ENCODE measurements at regions not wholly inside any gene's neighbourhood (a gene's known extent, or its start where the extent isn't known, plus 50 kb on each side); places are given as distances from the start of the nearest gene placed in this dataset.
"Not testable (repeated sequence)": the region's sequence is repeated elsewhere in the genome, so short reads cannot be mapped to it uniquely, and the experiment has no call there.

GRCh38 chr13:95388420-95389079, 87.3 kb upstream of the ABCC4 start:
- H3K4me3 ChIP-seq (ENCODE audit: low read depth, low read length): no peak overlapping the region

GRCh38 chr13:95391362-95391761, 90.1 kb upstream of the ABCC4 start:
- H3K4me3 ChIP-seq (ENCODE audit: low read depth, low read length): no peak overlapping the region

DNA sequence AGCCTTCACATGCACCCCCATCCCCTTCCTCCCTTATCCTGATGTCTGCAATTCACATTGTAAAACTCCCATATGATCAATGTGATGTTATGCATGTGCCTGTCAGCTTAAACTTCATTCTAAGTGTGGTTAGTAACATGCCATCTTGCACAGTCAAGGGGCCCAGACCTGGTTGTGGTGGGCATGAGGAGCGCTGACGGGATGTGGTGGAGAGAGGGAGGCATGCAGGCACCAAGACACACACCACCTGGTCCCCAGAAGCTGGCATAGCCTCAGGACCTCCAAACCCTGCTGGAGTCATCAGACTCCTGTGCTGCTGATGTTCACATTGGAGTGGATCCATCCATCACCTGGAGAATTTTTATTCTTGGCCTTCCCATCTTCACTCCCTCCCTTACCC, 90.5 kb upstream of the ABCC4 start:
- H3K4me3 ChIP-seq (ENCODE audit: low read depth, low read length): no peak overlapping the region

DNA sequence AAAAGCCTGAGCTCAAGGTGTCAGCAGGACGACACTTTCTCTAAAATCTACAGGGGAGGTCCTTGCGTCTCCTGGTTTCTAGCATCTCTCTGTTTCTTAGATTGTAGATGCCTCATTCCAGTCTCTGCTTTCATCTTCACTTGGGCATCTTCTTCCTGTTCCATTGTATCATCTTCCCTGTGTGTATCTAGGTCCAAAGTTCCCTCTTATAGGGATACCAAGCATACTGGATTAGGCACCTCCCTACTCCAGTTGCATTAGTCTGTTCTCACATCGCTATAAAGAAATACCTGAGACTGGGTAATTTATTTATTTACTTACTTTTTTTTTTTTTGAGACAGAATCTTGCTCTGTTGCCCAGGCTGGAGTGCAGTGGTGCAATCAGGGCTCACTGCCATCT, 91.3 kb upstream of the ABCC4 start:
- no peak overlapping the region for H3K4me3 ChIP-seq (ENCODE audit: low read depth, low read length)

DNA sequence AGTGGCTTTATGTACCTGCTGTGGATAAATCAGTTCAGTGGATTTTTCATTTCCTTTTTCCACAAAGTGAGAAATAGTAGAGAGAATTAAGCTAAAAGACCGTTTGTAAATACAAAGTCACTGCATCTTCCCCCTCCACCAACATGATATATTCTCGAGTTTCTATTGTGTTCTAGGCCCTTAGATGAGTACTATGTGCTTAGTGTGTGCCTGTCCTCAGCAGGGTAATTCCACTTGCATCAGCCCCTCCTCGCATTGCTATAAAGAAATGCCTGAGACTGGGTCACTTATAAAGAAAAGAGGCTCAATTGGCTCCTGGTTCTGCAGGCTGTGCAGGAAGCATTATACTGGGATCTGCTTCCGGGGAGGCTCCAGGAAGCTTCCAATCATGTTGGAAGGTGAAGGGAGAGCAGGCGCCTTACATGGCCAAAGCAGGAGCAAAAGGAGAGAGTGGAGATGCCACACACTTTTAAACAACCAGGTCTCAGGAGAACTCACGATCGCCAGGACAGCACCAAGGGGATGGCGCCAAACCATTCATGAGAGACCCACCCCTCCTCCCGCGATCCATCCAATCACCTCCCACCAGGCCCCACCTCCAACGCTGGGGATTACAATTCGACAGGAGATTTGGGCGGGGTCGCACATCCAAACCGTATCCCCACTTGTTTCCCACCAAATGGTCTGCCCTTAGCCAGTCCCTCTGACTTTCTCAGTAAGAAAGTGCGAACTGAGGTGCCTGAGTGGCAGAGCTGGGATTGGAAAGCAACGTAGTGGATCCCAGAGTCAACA, 102.3 kb upstream of the ABCC4 start:
- H3K4me3 ChIP-seq (ENCODE audit: low read depth, low read length): peak overlapping the region; percentile 25

DNA sequence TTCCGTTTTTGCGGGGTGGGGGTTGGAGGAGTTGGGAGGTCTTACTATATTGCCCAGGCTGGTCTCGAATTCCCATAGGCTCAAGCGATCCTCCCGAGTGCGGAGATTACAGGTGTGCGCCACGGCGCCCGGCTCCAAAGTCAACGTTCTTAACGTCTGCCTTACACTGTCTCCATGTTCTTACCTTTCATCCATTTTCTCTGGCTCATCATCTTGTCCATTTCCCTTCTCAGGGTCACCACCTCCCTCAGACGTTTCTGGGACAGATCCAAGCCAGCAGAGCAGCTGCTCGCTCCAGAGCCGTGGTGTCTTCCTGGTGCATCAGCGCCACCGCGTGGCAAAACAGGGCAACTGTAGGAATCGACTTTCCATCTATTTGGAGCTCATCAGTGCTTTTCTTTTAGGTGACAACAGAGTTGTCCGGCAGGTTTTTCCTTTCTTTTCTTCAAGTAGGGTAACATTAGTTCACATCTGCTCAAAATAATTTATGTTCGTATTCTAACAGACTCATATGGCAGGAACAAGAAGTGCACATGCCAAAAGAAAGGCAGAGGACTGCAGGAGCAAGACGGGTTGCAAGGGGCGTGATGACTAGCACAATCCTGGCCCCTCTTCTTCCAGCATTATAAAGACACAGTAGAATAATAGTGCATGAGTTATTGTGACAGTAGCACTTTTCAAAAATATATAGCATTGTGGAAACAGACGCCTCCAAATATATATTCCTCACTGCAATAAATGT, 103.1 kb upstream of the ABCC4 start:
- H3K4me3 ChIP-seq (ENCODE audit: low read depth, low read length): peak overlapping the region; percentile 25

GRCh38 chr13:95406176-95406575, 104.9 kb upstream of the ABCC4 start:
- H3K4me3 ChIP-seq (ENCODE audit: low read depth, low read length): no peak overlapping the region

- H3K4me3 ChIP-seq (ENCODE audit: low read depth, low read length): no peak overlapping the region
Observed at GRCh38 chr13:95411428-95412040, 110.3 kb upstream of the ABCC4 start.

DNA sequence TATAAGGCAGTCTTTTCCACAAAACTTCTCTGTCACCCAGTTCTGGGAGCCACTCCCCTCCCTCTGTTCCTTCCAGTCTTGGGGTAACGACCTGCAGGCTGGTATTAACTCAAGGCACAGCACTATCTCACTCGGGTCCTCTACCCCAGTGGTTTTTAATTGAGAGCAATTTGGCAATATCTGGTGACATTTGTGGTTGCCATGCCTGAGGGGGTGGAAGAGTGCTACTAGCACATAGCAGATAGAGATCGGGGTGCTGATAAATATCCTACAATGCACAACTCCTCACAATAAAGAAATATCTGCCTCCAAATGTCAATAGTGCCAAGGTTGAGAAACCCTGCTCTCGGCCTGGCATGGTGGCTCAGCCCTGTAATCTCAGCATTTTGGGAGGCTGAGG, 117.7 kb upstream of the ABCC4 start:
- no peak overlapping the region for H3K4me3 ChIP-seq (ENCODE audit: low read depth, low read length)

DNA sequence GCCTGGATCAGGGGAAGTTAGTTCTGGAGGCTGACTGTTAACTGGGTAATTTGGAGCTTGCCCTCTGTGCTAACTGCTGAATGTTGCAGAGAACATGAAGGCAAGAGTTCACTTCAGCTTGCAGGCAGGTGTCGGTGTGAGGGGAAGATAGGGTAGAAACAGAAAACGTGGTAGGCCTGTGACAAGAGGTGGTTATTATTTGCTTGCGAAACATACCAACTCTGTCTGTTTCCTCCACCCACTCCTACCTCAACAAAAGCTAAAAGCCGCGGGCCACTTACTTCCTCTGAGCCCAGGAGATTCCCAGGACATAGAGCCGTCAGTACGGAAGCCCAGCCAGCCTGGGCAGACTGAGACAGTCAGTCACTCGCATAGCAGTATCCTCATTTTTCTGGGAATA, 119.2 kb upstream of the ABCC4 start:
- no peak overlapping the region for H3K4me3 ChIP-seq (ENCODE audit: low read depth, low read length)

GRCh38 chr13:95426631-95427030, 125.4 kb upstream of the ABCC4 start:
- no peak overlapping the region for H3K4me3 ChIP-seq (ENCODE audit: low read depth, low read length)

- not testable (repeated sequence) for H3K4me3 ChIP-seq (ENCODE audit: low read depth, low read length)
Observed at GRCh38 chr13:95430525-95430924, 122.0 kb upstream of the CLDN10 start.

DNA sequence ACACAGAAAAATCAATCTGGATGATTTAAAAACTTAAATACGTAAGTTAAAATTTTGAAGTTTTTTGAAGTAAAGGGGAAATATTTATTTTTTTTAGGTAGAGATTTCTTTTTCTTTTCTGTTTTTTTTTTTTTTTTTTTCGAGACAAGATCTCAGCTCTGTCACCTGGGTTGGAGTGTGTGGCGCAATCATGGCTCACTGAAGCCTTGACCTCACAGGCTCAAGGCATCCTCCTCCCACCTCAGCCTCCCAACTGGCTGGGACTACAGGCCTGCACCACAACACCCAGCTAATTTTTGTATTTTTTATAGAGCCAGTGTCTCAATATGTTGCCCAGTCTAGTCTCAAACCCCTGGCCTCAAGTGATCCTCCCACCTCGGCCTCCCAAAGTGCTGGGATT, 120.4 kb upstream of the CLDN10 start:
- H3K4me3 ChIP-seq (ENCODE audit: low read depth, low read length): no peak overlapping the region

- no peak overlapping the region for H3K4me3 ChIP-seq (ENCODE audit: low read depth, low read length)
Observed at GRCh38 chr13:95433537-95433936, 119.0 kb upstream of the CLDN10 start.

DNA sequence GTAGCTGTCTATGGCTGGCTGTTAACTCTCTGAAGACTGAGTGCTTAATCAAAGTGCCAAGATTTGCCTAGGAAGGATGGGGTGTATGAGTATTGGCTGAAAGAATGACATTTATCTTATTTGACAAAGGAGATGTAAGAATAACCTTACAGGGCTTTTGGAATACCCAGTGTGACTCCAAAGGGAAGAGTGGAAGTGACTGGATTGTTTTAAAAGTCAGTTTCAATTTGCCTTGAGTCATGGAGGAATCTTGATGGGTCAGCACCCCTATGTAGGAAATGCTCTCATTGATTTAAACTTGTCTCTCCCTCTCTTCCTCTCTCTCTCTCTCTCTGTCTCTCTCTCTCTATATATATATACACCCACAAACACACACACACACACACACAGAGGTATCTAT, 118.4 kb upstream of the CLDN10 start:
- no peak overlapping the region for H3K4me3 ChIP-seq (ENCODE audit: low read depth, low read length)

DNA sequence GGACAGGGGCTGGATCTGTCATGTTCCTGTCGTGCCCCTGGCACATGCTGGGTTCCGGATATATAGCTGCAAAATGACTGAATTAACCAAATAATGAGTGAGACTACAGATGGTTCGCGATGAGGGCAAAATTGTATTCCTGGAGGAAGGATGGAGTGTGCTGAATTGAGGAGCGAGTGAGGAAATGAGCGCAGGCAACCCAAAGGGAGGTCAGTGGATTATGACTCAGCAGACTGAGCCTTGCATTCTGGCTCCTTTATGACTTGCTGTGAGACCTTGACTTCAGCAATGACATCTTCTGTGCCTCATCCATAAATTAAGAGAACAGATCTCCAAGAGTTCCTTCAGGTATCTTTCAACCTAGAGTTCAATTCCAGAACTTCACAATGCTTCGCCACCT, 115.0 kb upstream of the CLDN10 start:
- H3K4me3 ChIP-seq (ENCODE audit: low read depth, low read length): no peak overlapping the region

DNA sequence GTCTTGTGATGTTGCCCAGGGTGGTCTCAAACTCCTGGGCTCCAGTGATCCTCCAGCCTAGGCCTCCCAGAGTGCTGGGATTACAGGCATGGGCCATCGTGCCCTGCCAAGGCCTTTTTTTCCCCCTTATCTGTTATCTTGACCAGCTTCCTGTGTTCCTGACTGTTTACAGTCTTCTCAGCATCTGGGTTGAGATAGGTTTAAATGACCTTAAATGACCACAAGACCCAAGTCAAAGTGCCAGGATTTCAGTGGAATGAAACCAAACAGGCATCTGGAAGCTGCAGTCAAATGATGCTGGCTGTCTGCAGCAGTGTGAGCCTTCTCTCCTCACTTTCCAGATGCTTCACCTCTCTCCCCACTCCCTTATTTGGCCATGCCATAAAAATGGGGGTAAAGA, 114.2 kb upstream of the CLDN10 start:
- H3K4me3 ChIP-seq (ENCODE audit: low read depth, low read length): no peak overlapping the region

DNA sequence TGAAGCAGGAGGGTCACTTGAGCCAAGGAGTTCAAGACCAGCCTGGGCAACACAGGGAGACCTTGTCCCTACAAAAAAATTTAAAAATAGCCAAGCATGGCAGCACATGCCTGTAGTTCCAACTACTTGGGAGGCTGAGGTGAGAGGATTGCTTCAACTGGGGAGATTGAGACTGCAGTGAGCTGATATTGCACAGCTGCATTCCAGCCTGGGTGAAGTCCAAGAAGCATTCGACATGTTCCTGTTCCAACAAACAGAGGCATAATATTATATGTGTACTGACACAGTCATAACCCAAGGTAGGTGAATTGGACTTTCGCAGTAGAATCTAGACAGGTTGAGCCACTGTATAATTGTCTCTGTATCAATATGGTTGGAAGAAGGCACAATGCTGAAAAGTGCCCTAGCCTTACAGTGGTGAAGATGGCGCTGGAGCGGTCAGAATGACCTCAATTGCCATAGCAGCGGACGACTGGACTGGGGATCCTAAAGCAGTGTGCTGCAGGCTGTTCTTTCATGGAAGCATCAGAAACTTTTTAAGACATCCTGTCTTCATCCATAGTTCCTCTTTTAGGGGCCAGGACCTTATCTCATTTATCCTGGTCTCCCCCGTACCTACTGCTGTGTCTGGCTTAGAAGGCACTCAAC, 112.0 kb upstream of the CLDN10 start:
- no peak overlapping the region for H3K4me3 ChIP-seq (ENCODE audit: low read depth, low read length)

DNA sequence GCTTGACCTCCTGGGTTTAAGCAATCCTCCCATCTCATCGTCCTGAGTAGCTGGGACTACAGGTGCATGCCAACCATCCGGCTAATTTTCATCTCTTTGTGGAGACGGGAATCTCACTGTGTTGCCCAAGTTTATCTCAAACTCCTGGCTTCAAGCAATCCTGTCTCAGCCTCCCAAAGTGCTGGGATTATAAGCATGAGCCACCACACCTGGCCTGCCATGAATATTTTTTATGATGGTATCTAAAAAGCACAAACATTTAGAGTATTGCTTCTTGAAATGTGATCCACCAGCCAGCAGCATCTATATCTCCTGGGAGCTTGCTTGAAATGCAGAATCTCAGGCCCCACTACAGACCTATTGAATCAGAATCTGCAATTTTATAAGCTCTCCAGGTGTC, 111.2 kb upstream of the CLDN10 start:
- no peak overlapping the region for H3K4me3 ChIP-seq (ENCODE audit: low read depth, low read length)

GRCh38 chr13:95444006-95444730, 108.4 kb upstream of the CLDN10 start:
- H3K4me3 ChIP-seq (ENCODE audit: low read depth, low read length): no peak overlapping the region

Measured in iPS-11a (cell line).